Mesenchymal stem cell (in vitro differentiated cells and primary cell): ENCODE measurements at regions not wholly inside any gene's neighbourhood (a gene's known extent, or its start where the extent isn't known, plus 50 kb on each side); places are given as distances from the start of the nearest gene placed in this dataset.

ENCODE experiments used
- DNase-seq: peaks from one replicate; pipeline ENCODE4 v3.0.0-alpha.2; 2013
- H2AFZ ChIP-seq: one replicate; pipeline ENCODE4 v1.6.1; 2013; ENCODE audit warnings: low read depth, mild to moderate bottlenecking, control low read depth, inconsistent platforms, low read length, moderate library complexity
- H2AK5ac ChIP-seq: 2 replicates; pipeline ENCODE4 v1.6.1; 2013; ENCODE audit warnings: low read length, moderate library complexity, mild to moderate bottlenecking, inconsistent platforms; ENCODE audit not compliant: severe bottlenecking
- H2BK120ac ChIP-seq: one replicate; pipeline ENCODE4 v1.6.1; 2013; ENCODE audit warnings: low read depth, mild to moderate bottlenecking, inconsistent platforms, low read length, moderate library complexity
- H2BK12ac ChIP-seq, 2 experiments: one replicate each; pipeline ENCODE4 v1.6.1; 2013; ENCODE audit warnings: inconsistent platforms in 2 of 2, low read length in 2 of 2, mild to moderate bottlenecking in 2 of 2, moderate library complexity in 2 of 2, control low read depth in 1 of 2
- H2BK15ac ChIP-seq: one replicate; pipeline ENCODE4 v1.6.1; 2013; ENCODE audit warnings: mild to moderate bottlenecking, low read depth, inconsistent platforms; ENCODE audit not compliant: poor library complexity, severe bottlenecking
- H2BK5ac ChIP-seq: 2 replicates; pipeline ENCODE4 v1.6.1; 2013; ENCODE audit warnings: low read depth, mild to moderate bottlenecking, low read length, control low read depth, inconsistent platforms; ENCODE audit not compliant: poor library complexity, severe bottlenecking
- H3K14ac ChIP-seq, 2 experiments: one replicate each; pipeline ENCODE4 v1.6.1; 2013; ENCODE audit warnings: inconsistent platforms in 2 of 2, low read length in 2 of 2, control low read depth in 1 of 2, mild to moderate bottlenecking in 1 of 2, moderate library complexity in 1 of 2
- H3K18ac ChIP-seq, 2 experiments: one replicate each; pipeline ENCODE4 v1.6.1; 2013; ENCODE audit warnings: inconsistent platforms in 2 of 2, low read length in 2 of 2, control low read depth in 1 of 2, low read depth in 1 of 2, mild to moderate bottlenecking in 1 of 2
- H3K23ac ChIP-seq, 2 experiments: one replicate each; pipeline ENCODE4 v1.6.1; 2013; ENCODE audit warnings: inconsistent platforms in 2 of 2, low read length in 2 of 2, mild to moderate bottlenecking in 2 of 2, moderate library complexity in 2 of 2, control low read depth in 1 of 2
- H3K27ac ChIP-seq: 2 replicates; pipeline ENCODE4 v1.5.1; 2013; ENCODE audit warnings: mild to moderate bottlenecking, moderate library complexity, low read length, control low read depth, inconsistent platforms; ENCODE audit not compliant: poor library complexity, severe bottlenecking
- H3K27me3 ChIP-seq, 2 experiments: 2 replicates each; pipeline versions ENCODE4 v1.6.1 to v1.7.0; 2013; ENCODE audit warnings: low read length in 2 of 2, mild to moderate bottlenecking in 2 of 2, moderate library complexity in 2 of 2, control low read depth in 1 of 2, inconsistent platforms in 1 of 2; ENCODE audit not compliant: control insufficient read depth in 1 of 2, insufficient read depth in 1 of 2
- H3K36me3 ChIP-seq, 2 experiments: 2 replicates each; pipeline versions ENCODE4 v1.6.1 to v1.7.0; 2013; ENCODE audit warnings: low read length in 2 of 2, control low read depth in 1 of 2, inconsistent platforms in 1 of 2, low read depth in 1 of 2, mild to moderate bottlenecking in 1 of 2; ENCODE audit not compliant: insufficient read depth in 2 of 2, control insufficient read depth in 1 of 2
- H3K4ac ChIP-seq, 2 experiments: one replicate each; pipeline ENCODE4 v1.6.1; 2013; ENCODE audit warnings: inconsistent platforms in 2 of 2, low read length in 2 of 2, mild to moderate bottlenecking in 2 of 2, moderate library complexity in 2 of 2, control low read depth in 1 of 2, low read depth in 1 of 2
- H3K4me1 ChIP-seq: 2 replicates; pipeline ENCODE4 v1.6.1; 2013; ENCODE audit warnings: low read depth, low read length, control low read depth; ENCODE audit not compliant: control insufficient read depth, insufficient read depth
- H3K4me2 ChIP-seq: 2 replicates; pipeline ENCODE4 v1.6.1; 2013; ENCODE audit warnings: low read length, mild to moderate bottlenecking, inconsistent platforms; ENCODE audit not compliant: poor library complexity, severe bottlenecking
- H3K4me3 ChIP-seq, 2 experiments: 2 replicates each; pipeline versions ENCODE4 v1.5.1 to v1.7.0; 2013; ENCODE audit warnings: low read length in 2 of 2, mild to moderate bottlenecking in 2 of 2, control low read depth in 1 of 2, low read depth in 1 of 2; ENCODE audit not compliant: insufficient read depth in 1 of 2
- H3K79me1 ChIP-seq: replicated peaks from 2 replicates; pipeline ENCODE4 v1.6.1; 2013; ENCODE audit warnings: mild to moderate bottlenecking, control low read depth, low read length, inconsistent platforms; ENCODE audit not compliant: poor library complexity, severe bottlenecking
- H3K9ac ChIP-seq: 2 replicates; pipeline ENCODE4 v1.7.0; 2013; ENCODE audit warnings: mild to moderate bottlenecking, low read length, moderate library complexity
- H3K9me3 ChIP-seq: 2 replicates; pipeline ENCODE4 v1.7.0; 2013; ENCODE audit warnings: mild to moderate bottlenecking, low read length; ENCODE audit not compliant: control insufficient read depth
- H4K8ac ChIP-seq: one replicate; pipeline ENCODE4 v1.6.1; 2013; ENCODE audit warnings: inconsistent platforms, mild to moderate bottlenecking, low read length, moderate library complexity
- H4K91ac ChIP-seq: one replicate; pipeline ENCODE4 v1.6.1; 2013; ENCODE audit warnings: mild to moderate bottlenecking, low read length, inconsistent platforms
- WGBS: methylation state at CpG from one replicate; pipeline ENCODE4 v1.1.7; 2013; ENCODE audit warnings: mixed read lengths; 5-methylcytosine and 5-hydroxymethylcytosine counted together

GRCh38 chr19:31223740-31224534 is 125.3 kb downstream of the TSHZ3 start:
- Histone ChIP-seq H2BK5ac (no peak overlapping the region), H3K9me3 (no peaks in the 10 kb centered on the region), H2AK5ac (peak overlapping the region; percentile 74), H3K18ac (peak overlapping the region; percentile 45 to 92), H3K4ac (peak overlapping the region; percentile 3 to 57), H2BK15ac (no peak overlapping the region), H3K36me3 (no peaks in the 10 kb centered on the region), H3K9ac (peak overlapping the region; percentile 79), H3K14ac (no peak overlapping the region), H3K4me2 (no peak overlapping the region), H2AFZ (no peak overlapping the region), H4K8ac (peak overlapping the region; percentile 27), H4K91ac (peak overlapping the region; percentile 5), H3K27me3 (no peaks in the 10 kb centered on the region), H3K23ac (no peak overlapping the region), H2BK120ac (peak overlapping the region; percentile 74), H3K4me3 (peak overlapping the region in 1 of 2 experiments; percentile 52), H2BK12ac (peak overlapping the region; percentile 28 to 76), H3K4me1 (peaks cover 7% of the 10 kb centered on the region), H3K27ac (peak overlapping the region; percentile 19), H3K79me1 (no peaks in the 10 kb centered on the region)
- WGBS = 18% methylated on average over 9 of the region's 9 CpGs
- peak; percentile 99 for DNase-seq

- H3K9ac ChIP-seq = no peak overlapping the region
- H4K91ac ChIP-seq = no peak overlapping the region
- H3K79me1 ChIP-seq = no peaks in the 10 kb centered on the region
- H3K27ac ChIP-seq = no peak overlapping the region
- H2AFZ ChIP-seq = no peak overlapping the region
- H3K4ac ChIP-seq = no peak overlapping the region
- H3K36me3 ChIP-seq = no peaks in the 10 kb centered on the region
- WGBS = 83% methylated on average over 1 of the region's 2 CpGs
- no peak overlapping the region for H2BK15ac ChIP-seq
- H3K14ac ChIP-seq = no peak overlapping the region
- H3K9me3 ChIP-seq = no peaks in the 10 kb centered on the region
- H3K4me2 ChIP-seq = no peak overlapping the region
- no peaks in the 10 kb centered on the region for H3K27me3 ChIP-seq
- no peak overlapping the region for H3K23ac ChIP-seq
- no peak for DNase-seq
- no peak overlapping the region for H2BK120ac ChIP-seq
- no peak overlapping the region for H4K8ac ChIP-seq
- no peak overlapping the region for H2BK5ac ChIP-seq
- H3K4me3 ChIP-seq = no peak overlapping the region
- peaks cover 5% of the 10 kb centered on the region for H3K4me1 ChIP-seq
- H2AK5ac ChIP-seq = peak overlapping the region; percentile 36
- no peak overlapping the region for H3K18ac ChIP-seq
- peak overlapping the region in 1 of 2 experiments; percentile 11 for H2BK12ac ChIP-seq
These were observed 128.7 kb downstream of the TSHZ3 start for GRCh38 chr19:31220540-31220939.

- Histone ChIP-seq H3K18ac (no peak overlapping the region), H2AK5ac (no peak overlapping the region), H3K14ac (no peak overlapping the region), H4K8ac (no peak overlapping the region), H3K4me2 (no peak overlapping the region), H3K27ac (peak overlapping the region; percentile 97), H3K23ac (no peak overlapping the region), H2BK5ac (no peak overlapping the region), H3K27me3 (no peaks in the 10 kb centered on the region), H3K4me3 (no peak overlapping the region), H2AFZ (no peak overlapping the region), H2BK12ac (no peak overlapping the region), H3K4ac (no peak overlapping the region), H3K79me1 (no peaks in the 10 kb centered on the region), H2BK120ac (no peak overlapping the region), H3K9me3 (no peaks in the 10 kb centered on the region), H3K9ac (no peak overlapping the region), H2BK15ac (no peak overlapping the region), H3K4me1 (peaks cover 3% of the 10 kb centered on the region), H3K36me3 (no peaks in the 10 kb centered on the region), H4K91ac (no peak overlapping the region)
- no peak for DNase-seq
- no CpG with 5 or more reads among the region's 2 CpGs for WGBS
These were observed 134.2 kb downstream of the TSHZ3 start for GRCh38 chr19:31214997-31215396.

- H3K36me3 ChIP-seq = no peaks in the 10 kb centered on the region
- H3K4me1 ChIP-seq = peaks cover 3% of the 10 kb centered on the region
- H3K4me2 ChIP-seq = no peak overlapping the region
- peak overlapping the region; percentile 20 for H4K91ac ChIP-seq
- 0% methylated on average over 9 of the region's 9 CpGs for WGBS
- H2AK5ac ChIP-seq = no peak overlapping the region
- H3K4me3 ChIP-seq = no peak overlapping the region
- H2BK12ac ChIP-seq = peak overlapping the region in 1 of 2 experiments; percentile 93
- peak overlapping the region; percentile 58 for H3K9ac ChIP-seq
- H4K8ac ChIP-seq = peak overlapping the region; percentile 14
- DNase-seq = peak; percentile 99
- H3K23ac ChIP-seq = no peak overlapping the region
- H3K79me1 ChIP-seq = no peaks in the 10 kb centered on the region
- no peaks in the 10 kb centered on the region for H3K27me3 ChIP-seq
- H2BK5ac ChIP-seq = peak overlapping the region; percentile 93
- no peak overlapping the region for H3K14ac ChIP-seq
- H3K4ac ChIP-seq = no peak overlapping the region
- H2BK120ac ChIP-seq = peak overlapping the region; percentile 22
- H2AFZ ChIP-seq = no peak overlapping the region
- H3K27ac ChIP-seq = peak overlapping the region; percentile 98
- no peaks in the 10 kb centered on the region for H3K9me3 ChIP-seq
- peak overlapping the region; percentile 37 to 93 for H3K18ac ChIP-seq
- no peak overlapping the region for H2BK15ac ChIP-seq
These were observed 135.2 kb downstream of the TSHZ3 start for GRCh38 chr19:31214086-31214485.
